ENCODE measurements at regions not wholly inside any gene's neighbourhood (a gene's known extent, or its start where the extent isn't known, plus 50 kb on each side); places are given as distances from the start of the nearest gene placed in this dataset.

DNA sequence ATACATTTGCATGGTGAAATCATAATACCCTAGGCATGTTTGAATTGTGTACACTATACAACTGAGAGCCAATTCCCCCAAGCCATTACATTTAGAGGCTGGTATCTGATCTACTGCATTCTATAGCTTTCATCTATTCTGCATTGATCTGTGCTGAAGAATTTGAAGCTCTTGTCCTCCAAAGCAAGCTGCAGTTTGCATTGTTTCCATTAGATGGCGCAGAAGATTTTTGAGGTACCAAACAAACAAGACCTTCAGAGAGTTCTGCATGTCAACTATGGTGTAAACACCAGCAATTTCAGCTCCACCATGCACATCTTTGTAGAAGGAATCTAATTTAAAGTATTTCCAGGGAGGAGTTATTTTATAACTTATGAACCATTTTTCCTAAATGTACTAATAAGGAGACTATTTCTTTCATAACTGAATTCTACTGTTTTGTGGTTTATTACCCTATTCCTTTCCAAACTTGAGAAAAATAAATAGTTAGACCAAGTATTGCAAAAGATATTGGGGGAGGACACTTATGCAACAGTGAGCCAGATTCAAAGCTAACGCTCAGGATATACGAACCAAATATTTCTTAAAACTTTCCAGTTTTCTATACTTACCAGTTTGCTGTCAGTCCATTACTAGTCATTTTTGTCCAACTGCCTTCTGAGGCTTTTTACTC, 761.8 kb upstream of the ACVR2A start:
- Mint-ChIP-seq H3K27me3 (ENCODE audit: low read depth) (no peaks in the 10 kb centered on the region), H3K4me1 (ENCODE audit: low read depth) (peaks cover 3% of the 10 kb centered on the region), H3K36me3 (ENCODE audit: insufficient read depth) (no peaks in the 10 kb centered on the region), H3K9me3 (no peaks in the 10 kb centered on the region), H3K4me3 (no peak overlapping the region)
- peak; percentile 46 to 53 for ATAC-seq
- peak; percentile 27 for DNase-seq

DNA sequence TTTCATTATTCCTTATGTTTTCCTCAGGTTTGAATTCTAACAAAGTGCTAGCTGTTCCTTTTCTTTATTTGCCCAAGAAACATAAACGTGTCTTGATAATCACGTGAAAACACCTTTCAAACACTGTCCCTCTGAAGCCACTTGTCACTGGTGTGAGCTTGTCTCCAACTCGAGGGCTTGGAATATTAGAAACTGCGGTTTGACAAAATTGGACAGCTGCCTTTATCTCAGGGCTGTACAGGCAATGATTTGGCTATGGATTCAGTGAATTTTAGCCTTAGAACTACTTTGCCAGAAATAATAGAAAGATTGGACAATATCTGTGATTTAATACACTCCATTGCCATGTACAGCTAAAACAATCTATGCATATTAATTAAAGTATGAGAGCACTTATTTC, 763.0 kb upstream of the ACVR2A start:
- Mint-ChIP-seq H3K9me3 (no peaks in the 10 kb centered on the region), H3K36me3 (ENCODE audit: insufficient read depth) (no peaks in the 10 kb centered on the region), H3K4me3 (no peak overlapping the region), H3K4me1 (ENCODE audit: low read depth) (peaks cover 3% of the 10 kb centered on the region), H3K27me3 (ENCODE audit: low read depth) (peaks cover 3% of the 10 kb centered on the region)
- DNase-seq (no peak), ATAC-seq (no peak)

DNA sequence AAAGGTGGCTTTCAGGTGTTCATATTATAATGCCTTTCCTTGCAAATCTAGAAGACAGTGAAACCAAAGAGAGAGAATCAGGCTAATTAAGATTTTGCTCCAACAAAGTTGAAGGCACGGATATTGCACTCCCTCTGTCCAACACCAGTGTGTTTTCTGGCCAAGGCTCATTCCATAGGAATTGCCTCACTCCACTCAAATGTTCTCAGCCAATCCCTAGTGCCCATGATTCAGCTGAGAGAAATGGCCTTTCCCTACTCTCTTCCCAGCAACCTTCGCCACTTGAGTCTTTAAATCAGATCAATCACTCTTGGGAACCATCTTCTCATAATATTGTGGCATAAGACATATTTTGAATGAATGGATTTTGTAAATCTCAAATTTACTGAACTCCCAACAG, 768.2 kb upstream of the ACVR2A start:
- DNase-seq (no peak), ATAC-seq (no peak)
- H3K4me3 Mint-ChIP-seq, result no peak overlapping the region
- H3K36me3 Mint-ChIP-seq (ENCODE audit: insufficient read depth), result no peaks in the 10 kb centered on the region
- no peaks in the 10 kb centered on the region for H3K9me3 Mint-ChIP-seq
- H3K4me1 Mint-ChIP-seq (ENCODE audit: low read depth), result no peaks in the 10 kb centered on the region
- peaks cover 3% of the 10 kb centered on the region for H3K27me3 Mint-ChIP-seq (ENCODE audit: low read depth)

DNA sequence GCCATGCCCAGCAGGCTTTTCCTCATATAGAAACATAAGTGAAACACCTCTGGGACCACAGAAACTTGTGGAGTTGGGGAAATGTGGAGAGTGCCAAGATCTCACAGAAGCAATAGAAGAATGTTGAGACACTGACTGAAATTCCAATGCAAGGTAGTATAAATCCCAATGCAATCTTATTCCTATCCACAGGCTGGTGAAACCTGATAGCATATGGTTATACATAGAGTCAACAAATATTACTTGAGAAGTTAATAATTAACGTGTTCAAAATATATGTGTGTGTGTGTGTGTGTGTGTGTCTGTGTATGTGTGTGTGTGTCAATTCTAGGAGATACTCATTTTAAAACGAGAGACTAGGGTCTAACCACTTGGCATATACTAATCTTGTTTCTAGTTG, 776.8 kb upstream of the ACVR2A start:
- H3K27me3 Mint-ChIP-seq (ENCODE audit: low read depth), result no peaks in the 10 kb centered on the region

DNA sequence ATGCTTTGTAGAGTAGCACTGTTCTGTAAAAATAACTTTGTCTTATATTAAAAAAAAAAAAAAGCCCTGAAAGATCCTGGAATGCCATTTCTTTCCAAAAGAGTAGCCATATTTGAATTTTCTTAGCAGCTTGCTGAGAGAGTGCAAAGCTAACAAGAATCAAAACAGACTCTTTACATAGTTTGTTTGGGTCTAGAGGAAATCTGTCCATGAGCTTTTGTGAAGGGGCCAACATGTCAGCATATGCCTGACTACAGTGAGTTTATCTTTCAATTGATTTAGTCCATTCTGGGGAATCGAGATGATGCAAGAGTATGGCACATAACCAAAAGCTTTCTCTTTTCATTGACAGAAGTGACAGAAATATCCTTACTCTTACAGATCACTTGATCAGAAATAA, 777.7 kb upstream of the ACVR2A start:
- H3K9me3 Mint-ChIP-seq, result peaks cover 4% of the 10 kb centered on the region
- no peaks in the 10 kb centered on the region for H3K36me3 Mint-ChIP-seq (ENCODE audit: insufficient read depth)
- no peaks in the 10 kb centered on the region for H3K27me3 Mint-ChIP-seq (ENCODE audit: low read depth)
- DNase-seq, result no peak
- H3K4me1 Mint-ChIP-seq (ENCODE audit: low read depth), result peaks cover 3% of the 10 kb centered on the region
- ATAC-seq, result no peak
- no peak overlapping the region for H3K4me3 Mint-ChIP-seq

More for the DNA sequence above, 776.8 kb upstream of the ACVR2A start:
- H3K36me3 Mint-ChIP-seq (ENCODE audit: insufficient read depth), result no peaks in the 10 kb centered on the region
- ATAC-seq, result no peak
- peaks cover 3% of the 10 kb centered on the region for H3K4me1 Mint-ChIP-seq (ENCODE audit: low read depth)
- no peak for DNase-seq
- peaks cover 4% of the 10 kb centered on the region for H3K9me3 Mint-ChIP-seq
- no peak overlapping the region for H3K4me3 Mint-ChIP-seq

DNA sequence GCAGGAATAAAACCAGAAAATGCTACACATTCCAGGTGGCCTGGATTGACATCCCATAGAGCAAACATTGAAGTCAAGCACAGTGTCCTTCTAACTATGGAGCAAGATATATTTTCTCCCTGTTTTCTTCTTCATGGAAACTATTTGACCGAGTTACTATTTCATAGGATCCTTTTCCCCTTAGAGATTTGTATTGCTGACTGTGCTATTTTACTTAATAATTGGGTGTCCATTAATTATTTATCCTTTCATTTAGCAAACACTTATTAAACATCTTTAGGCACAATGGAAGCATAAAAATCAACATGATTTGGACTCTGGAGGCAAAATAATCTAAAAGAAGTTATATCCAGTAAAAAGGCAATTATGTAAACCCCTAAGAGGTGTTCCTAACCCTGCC, 782.8 kb upstream of the ACVR2A start:
- ATAC-seq (no peak), DNase-seq (no peak)
- Mint-ChIP-seq H3K4me1 (ENCODE audit: low read depth) (no peaks in the 10 kb centered on the region), H3K36me3 (ENCODE audit: insufficient read depth) (no peaks in the 10 kb centered on the region), H3K4me3 (no peak overlapping the region), H3K27me3 (ENCODE audit: low read depth) (peaks cover 4% of the 10 kb centered on the region), H3K9me3 (peaks cover 4% of the 10 kb centered on the region)

DNA sequence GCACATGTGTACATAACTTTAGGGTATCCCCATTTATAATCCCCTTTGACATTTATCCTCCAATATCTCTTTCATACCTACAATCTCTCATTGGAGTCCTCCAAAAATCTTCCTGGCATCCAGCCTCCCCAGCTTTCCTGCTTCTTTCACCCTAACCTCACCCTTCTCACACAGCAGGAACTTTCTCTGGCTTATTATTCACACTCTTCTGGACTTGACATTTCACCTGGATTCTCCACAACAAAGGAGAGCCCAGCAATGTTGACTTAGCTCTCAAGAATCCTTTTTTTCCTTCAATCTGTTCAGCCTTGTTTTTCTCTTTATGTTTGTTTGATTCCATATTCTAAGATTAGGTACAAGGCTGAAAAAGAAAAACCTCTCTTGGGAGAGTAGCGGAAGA, 783.6 kb upstream of the ACVR2A start:
- Mint-ChIP-seq H3K4me3 (no peak overlapping the region), H3K27me3 (ENCODE audit: low read depth) (peaks cover 4% of the 10 kb centered on the region), H3K4me1 (ENCODE audit: low read depth) (no peaks in the 10 kb centered on the region), H3K36me3 (ENCODE audit: insufficient read depth) (no peaks in the 10 kb centered on the region), H3K9me3 (peaks cover 4% of the 10 kb centered on the region)
- ATAC-seq (no peak), DNase-seq (no peak)

DNA sequence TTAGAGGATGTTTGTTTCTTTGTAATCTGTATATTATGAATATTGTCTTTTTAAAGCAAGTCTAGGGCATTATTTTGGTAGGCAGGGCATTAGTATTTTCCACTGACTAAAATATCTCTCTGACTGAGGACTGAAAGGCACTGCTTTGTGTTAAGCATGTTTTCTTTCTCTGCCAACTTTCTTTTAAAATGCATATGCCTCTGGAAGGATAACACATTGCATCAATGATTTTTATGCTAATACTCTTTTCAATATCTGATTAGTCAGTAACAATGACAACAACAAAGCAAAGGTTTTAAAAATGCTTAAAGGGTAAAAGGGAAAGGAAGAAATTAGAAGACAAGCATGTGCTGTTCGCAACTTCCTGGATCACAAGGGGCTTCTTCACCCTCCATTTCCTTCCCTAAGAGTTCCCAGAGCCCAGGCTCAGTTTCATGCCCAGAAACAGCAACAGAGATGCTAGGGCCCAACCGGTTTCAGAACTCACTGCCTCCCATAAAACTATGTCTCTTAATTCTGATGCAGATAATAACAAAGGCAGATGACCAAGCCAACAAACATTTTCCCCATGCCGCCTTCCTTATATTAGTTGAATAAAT, 786.8 kb upstream of the ACVR2A start:
- H3K4me1 Mint-ChIP-seq (ENCODE audit: low read depth), result no peaks in the 10 kb centered on the region
- H3K36me3 Mint-ChIP-seq (ENCODE audit: insufficient read depth), result no peaks in the 10 kb centered on the region
- H3K4me3 Mint-ChIP-seq, result no peak overlapping the region
- ATAC-seq (no peak), DNase-seq (no peak)
- H3K27me3 Mint-ChIP-seq (ENCODE audit: low read depth), result peaks cover 9% of the 10 kb centered on the region
- H3K9me3 Mint-ChIP-seq, result no peaks in the 10 kb centered on the region

DNA sequence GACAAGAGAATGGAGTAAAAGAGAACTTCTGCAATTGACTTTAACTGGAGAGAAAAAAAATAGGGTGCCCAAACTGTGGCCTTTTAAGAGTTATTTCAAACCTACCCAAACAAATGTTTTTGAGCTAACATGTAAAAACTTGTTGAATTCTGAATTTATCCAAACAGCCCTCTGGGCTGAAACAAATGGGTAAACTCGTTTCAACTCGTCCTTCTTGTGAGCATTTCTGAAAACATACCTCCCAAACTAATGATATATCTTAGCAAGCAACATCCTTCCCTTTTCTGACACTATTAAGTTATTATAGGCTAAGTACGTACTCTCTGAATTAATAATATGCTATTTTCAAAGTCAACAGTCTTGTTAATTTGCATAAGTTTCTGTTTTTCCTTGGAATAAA, 793.0 kb upstream of the ACVR2A start:
- peaks cover 7% of the 10 kb centered on the region for H3K27me3 Mint-ChIP-seq (ENCODE audit: low read depth)
- no peaks in the 10 kb centered on the region for H3K36me3 Mint-ChIP-seq (ENCODE audit: insufficient read depth)
- no peaks in the 10 kb centered on the region for H3K4me1 Mint-ChIP-seq (ENCODE audit: low read depth)
- DNase-seq (no peak), ATAC-seq (no peak)
- no peak overlapping the region for H3K4me3 Mint-ChIP-seq
- H3K9me3 Mint-ChIP-seq, result no peaks in the 10 kb centered on the region

DNA sequence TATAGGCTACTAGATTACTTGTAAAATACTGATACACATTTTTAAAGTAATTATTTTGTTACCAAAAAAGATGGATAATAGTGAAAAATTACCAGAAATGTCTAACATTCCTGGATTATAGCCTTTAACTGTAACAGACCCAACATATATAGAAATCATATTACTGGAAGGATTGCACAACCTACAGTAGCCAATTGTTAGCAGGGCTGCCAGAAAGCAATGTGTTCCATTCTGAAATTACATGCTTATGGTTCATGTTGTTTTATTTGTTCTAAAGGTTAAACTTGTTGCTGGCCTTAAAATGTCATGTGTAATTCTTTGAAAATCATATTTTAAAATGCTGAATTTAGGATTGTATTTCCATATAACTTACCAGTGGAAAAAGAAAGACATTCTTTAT, 793.6 kb upstream of the ACVR2A start:
- ATAC-seq (no peak), DNase-seq (no peak)
- Mint-ChIP-seq H3K36me3 (ENCODE audit: insufficient read depth) (no peaks in the 10 kb centered on the region), H3K9me3 (no peaks in the 10 kb centered on the region), H3K4me3 (no peak overlapping the region), H3K4me1 (ENCODE audit: low read depth) (no peaks in the 10 kb centered on the region), H3K27me3 (ENCODE audit: low read depth) (peaks cover 7% of the 10 kb centered on the region)

DNA sequence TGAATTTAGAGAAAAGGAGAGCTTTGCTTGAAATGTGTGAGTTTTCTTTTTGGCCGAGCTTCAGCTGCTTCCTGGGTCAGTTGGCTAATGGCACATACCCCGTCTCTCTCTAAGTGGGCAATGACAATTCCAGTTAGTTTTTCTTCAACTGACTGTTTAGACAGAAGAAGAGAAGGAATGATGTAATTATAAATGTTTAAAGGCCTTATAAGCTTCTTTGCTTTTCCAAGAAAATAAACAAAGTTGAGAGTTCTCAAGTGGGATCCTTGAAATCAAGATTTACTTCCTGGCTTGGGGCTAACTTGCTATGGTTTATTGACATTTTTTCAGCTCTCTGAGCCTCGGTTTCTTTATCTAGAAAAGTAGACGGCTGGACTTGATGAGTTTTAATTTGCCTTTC, 794.9 kb upstream of the ACVR2A start:
- Mint-ChIP-seq H3K27me3 (ENCODE audit: low read depth) (peaks cover 7% of the 10 kb centered on the region), H3K4me3 (no peak overlapping the region), H3K4me1 (ENCODE audit: low read depth) (no peaks in the 10 kb centered on the region), H3K9me3 (no peaks in the 10 kb centered on the region), H3K36me3 (ENCODE audit: insufficient read depth) (no peaks in the 10 kb centered on the region)
- DNase-seq (no peak), ATAC-seq (no peak)

DNA sequence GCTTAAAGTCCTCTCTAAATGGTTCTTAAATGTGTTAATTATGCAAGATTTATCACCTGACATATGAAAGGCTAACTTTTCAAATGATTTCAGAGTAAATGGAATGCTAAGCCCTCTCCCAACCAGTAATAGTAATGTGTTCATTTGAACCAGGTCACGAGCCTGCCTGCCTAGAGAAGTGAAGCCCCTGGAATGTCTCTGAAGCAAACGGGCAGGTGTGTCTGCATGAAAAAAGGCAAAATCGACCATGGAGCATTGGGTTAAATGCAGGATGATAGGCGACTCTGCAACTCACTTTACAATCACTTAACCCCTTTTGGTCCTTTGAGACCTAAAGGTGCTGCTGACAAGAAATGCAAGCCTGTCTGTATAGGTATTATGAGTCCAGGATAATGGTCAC, 798.4 kb upstream of the ACVR2A start:
- Mint-ChIP-seq H3K27me3 (ENCODE audit: low read depth) (no peaks in the 10 kb centered on the region), H3K4me3 (no peak overlapping the region), H3K9me3 (no peaks in the 10 kb centered on the region), H3K36me3 (ENCODE audit: insufficient read depth) (no peaks in the 10 kb centered on the region), H3K4me1 (ENCODE audit: low read depth) (no peaks in the 10 kb centered on the region)
- DNase-seq (no peak), ATAC-seq (no peak)

DNA sequence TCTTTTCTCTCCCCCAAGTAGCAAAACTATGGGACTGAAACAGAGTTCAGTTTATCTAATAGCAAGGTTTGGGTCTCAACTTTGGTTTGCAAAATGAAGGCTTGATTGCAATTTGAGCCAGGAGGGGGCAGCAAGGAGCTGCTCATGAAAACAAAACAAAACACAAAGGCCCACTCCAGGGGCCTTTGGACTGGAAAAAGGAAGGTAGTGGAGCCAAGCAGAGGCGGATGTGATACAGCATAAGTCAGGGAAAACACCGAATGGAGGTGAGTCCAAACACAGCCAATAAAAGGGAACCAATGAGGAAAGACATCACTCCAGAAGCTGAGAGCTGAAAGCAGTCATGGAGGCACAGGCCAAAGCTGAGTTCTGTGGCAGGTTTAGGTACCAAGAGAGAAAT, 799.7 kb upstream of the ACVR2A start:
- Mint-ChIP-seq H3K4me1 (ENCODE audit: low read depth) (no peaks in the 10 kb centered on the region), H3K27me3 (ENCODE audit: low read depth) (no peaks in the 10 kb centered on the region), H3K9me3 (no peaks in the 10 kb centered on the region), H3K4me3 (no peak overlapping the region), H3K36me3 (ENCODE audit: insufficient read depth) (no peaks in the 10 kb centered on the region)
- DNase-seq (peak; percentile 23), ATAC-seq (peak in 1 of 2 donors; percentile 21)

DNA sequence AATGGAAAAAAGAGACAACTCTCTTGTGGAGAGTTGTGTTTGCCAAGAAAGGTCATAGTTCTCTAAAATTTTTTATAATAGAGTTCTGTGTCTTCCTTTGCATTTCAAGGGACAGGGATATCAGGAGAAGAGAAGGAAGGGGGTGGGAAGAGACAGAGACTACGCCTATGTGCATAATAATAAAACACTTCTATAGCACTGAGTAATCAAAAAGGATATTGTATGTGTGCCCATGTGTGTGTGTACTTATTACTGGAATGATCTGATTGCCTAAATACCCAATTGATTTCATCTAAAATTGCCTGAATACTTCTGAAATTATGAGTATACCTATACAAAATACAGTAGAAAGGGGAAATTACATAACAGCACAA, 803.7 kb upstream of the ACVR2A start:
- H3K27me3 Mint-ChIP-seq (ENCODE audit: low read depth), result no peaks in the 10 kb centered on the region
- DNase-seq, result no peak
- no peaks in the 10 kb centered on the region for H3K9me3 Mint-ChIP-seq
- peaks cover 2% of the 10 kb centered on the region for H3K4me1 Mint-ChIP-seq (ENCODE audit: low read depth)
- H3K4me3 Mint-ChIP-seq, result no peak overlapping the region
- no peak for ATAC-seq
- H3K36me3 Mint-ChIP-seq (ENCODE audit: insufficient read depth), result no peaks in the 10 kb centered on the region

DNA sequence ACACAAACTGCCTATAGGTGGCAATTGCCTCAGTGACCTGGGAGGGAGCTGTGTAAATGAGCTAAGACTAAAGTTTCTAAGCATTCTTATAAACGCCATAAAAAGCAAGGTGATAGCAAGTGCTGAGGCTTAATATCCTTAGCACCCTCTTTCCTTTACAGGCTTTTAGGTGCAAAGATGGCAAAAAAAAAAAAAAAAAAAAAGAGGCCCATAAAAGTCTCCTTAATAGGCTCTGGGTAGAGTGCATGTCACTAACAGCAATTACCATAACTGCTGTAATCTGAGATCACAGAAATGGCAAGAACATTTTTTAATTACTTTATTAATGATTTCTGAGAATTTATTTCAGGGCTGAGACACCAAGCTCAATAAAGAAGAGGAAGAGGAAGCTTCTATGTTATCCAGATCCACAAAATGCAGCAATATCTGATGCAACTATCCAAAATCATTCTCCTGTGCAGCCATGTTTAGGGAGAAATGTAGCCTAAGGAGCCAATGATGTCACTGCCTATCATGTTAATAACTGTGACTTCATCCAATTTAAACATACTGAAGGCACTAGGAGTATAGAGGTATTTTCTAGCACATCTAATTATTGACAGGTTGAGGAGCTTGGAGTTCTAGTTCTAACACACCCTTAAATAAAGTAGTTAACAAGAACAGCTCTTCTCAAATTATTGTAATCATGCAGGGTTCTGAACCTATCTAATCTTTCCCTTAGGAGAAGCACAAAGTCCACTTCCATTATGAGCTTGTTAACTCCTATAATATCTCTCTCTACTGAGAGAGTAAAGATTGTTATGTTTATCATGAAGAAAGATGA, 804.3 kb upstream of the ACVR2A start:
- Mint-ChIP-seq H3K27me3 (ENCODE audit: low read depth) (no peaks in the 10 kb centered on the region), H3K9me3 (no peaks in the 10 kb centered on the region), H3K4me3 (no peak overlapping the region), H3K4me1 (ENCODE audit: low read depth) (peaks cover 2% of the 10 kb centered on the region), H3K36me3 (ENCODE audit: insufficient read depth) (no peaks in the 10 kb centered on the region)
- DNase-seq (no peak), ATAC-seq (no peak)
